PC-3 (cell line): ENCODE measurements at regions not wholly inside any gene's neighbourhood (a gene's known extent, or its start where the extent isn't known, plus 50 kb on each side); places are given as distances from the start of the nearest gene placed in this dataset.

Source experiments
- ATAC-seq: fragments of 200-7000 bp; cut with Tn5 transposase; 2 replicates; pipeline ENCODE4 v1.9.1; 2020; ENCODE audit warnings: mild to moderate bottlenecking, moderate library complexity
- BruUV-seq: library from RNA; stranded (reverse); fragments of 400-500 nt; replicated peaks from 2 replicates; lab custom pipeline; 2021; lab: Mats Ljungman, UMichigan
- CTCF ChIA-PET: fragments of 300-600 bp; sonication (Branson Sonifier 250); formaldehyde crosslinking; loops from one replicate; lab custom pipeline; 2022; ENCODE audit warnings: antibody characterized with exemption; lab: Charles Lee
- POLR2A ChIA-PET: fragments of 300-600 bp; sonication (Branson Sonifier 250); formaldehyde crosslinking; loops from one replicate; lab custom pipeline; 2022; ENCODE audit warnings: antibody characterized with exemption; ENCODE audit not compliant: unreplicated experiment; lab: Charles Lee
- DNase-seq: peaks from one replicate; pipeline ENCODE4 v3.0.0-alpha.2; 2015
- H2AFZ ChIP-seq: fragments of 300-600 bp; sonication (generic); 2 replicates; pipeline ENCODE4 v1.6.0; 2016; ENCODE audit warnings: antibody characterized with exemption, low read length
- H3F3A ChIP-seq: fragments of 300-600 bp; sonication (generic); one replicate; pipeline ENCODE4 v1.6.0; 2017; ENCODE audit warnings: antibody characterized with exemption, low read length, control low read depth, mild to moderate bottlenecking; ENCODE audit not compliant: unreplicated experiment
- H3K27ac ChIP-seq: fragments of 300-600 bp; sonication (generic); 2 replicates; pipeline ENCODE4 v1.5.1; 2016; ENCODE audit warnings: mild to moderate bottlenecking, low read length
- H3K27me3 ChIP-seq: fragments of 300-600 bp; sonication (generic); 2 replicates; pipeline ENCODE4 v1.6.1; 2016; ENCODE audit warnings: low read length, mixed read lengths
- H3K36me3 ChIP-seq: fragments of 300-600 bp; sonication (generic); 2 replicates; pipeline ENCODE4 v1.6.1; 2016; ENCODE audit warnings: low read depth, mixed run types, low read length, mixed read lengths
- H3K4me1 ChIP-seq: fragments of 300-600 bp; sonication (generic); 2 replicates; pipeline ENCODE4 v1.5.1; 2016; ENCODE audit warnings: low read length; ENCODE audit not compliant: insufficient read depth
- H3K4me2 ChIP-seq: fragments of 300-600 bp; sonication (generic); 2 replicates; pipeline ENCODE4 v1.6.0; 2016; ENCODE audit warnings: low read length
- H3K4me3 ChIP-seq: fragments of 300-600 bp; sonication (generic); 2 replicates; pipeline ENCODE4 v1.5.1; 2016; ENCODE audit warnings: mild to moderate bottlenecking, low read length, mixed read lengths
- H3K79me2 ChIP-seq: fragments of 300-600 bp; sonication (generic); 2 replicates; pipeline ENCODE4 v1.6.1; 2017; ENCODE audit warnings: low read length, mixed read lengths
- H3K9ac ChIP-seq: fragments of 300-600 bp; sonication (generic); 2 replicates; pipeline ENCODE4 v1.6.0; 2016; ENCODE audit warnings: mild to moderate bottlenecking, low read length
- H3K9me2 ChIP-seq: fragments of 300-600 bp; sonication (generic); replicated peaks from 2 replicates; pipeline ENCODE4 v1.6.1; 2016; ENCODE audit warnings: mixed run types, low read length, mixed read lengths
- H3K9me3 ChIP-seq: fragments of 300-600 bp; sonication (generic); 2 replicates; pipeline ENCODE4 v1.6.1; 2016; ENCODE audit warnings: low read length, mixed read lengths
- H4K20me1 ChIP-seq: fragments of 300-600 bp; sonication (generic); 2 replicates; pipeline ENCODE4 v1.6.1; 2016; ENCODE audit warnings: low read length, mixed read lengths
- EZH2 ChIP-seq: fragments of 300-600 bp; sonication (generic); IDR thresholded peaks from one replicate; pipeline ENCODE4 v1.6.1; 2017; ENCODE audit warnings: antibody characterized with exemption, mild to moderate bottlenecking, low read length; ENCODE audit not compliant: unreplicated experiment
- EZH2phosphoT487 ChIP-seq: fragments of 300-600 bp; sonication (generic); IDR thresholded peaks from 2 replicates; pipeline ENCODE4 v1.6.1; 2018; ENCODE audit warnings: mild to moderate bottlenecking, antibody characterized with exemption, low read length, borderline replicate concordance
- intact Hi-C: fragments of 100-400 bp; cut with micrococcal nuclease; formaldehyde crosslinking; loops from 2 replicates; pipeline ENCODE4 v1.9.0; 2023
- TF ChIP-seq, protein P1 (sequence below): fragments of 300-600 bp; sonication (generic); conservative IDR thresholded peaks from 2 replicates; pipeline ENCODE4 v1.5.1; 2017; ENCODE audit warnings: antibody characterized with exemption, low read depth, mild to moderate bottlenecking, low read length

DNA sequence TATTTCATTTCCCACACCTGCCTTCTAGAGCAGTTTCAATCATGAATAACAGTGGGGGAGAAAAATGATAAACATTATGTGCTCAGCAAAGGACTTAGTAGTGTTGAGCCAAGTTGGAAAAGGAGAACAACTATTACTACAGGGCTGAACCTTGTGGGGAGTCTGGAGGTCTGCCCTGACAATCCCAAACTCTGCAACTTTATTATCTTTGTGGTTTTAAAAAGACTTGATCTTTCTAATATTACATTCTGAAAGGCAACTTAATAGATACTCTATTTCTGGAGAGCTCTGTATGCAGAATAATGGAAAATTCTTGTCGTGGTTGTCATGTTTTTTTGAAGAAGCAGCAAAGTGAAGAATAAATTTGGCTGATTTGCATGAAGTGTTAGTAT, 116.1 kb downstream of the SPCS3 start:
- BruUV-seq = TSS peak; percentile 67
- H3K27ac ChIP-seq = peak overlapping the region; percentile 72
- POLR2A ChIA-PET = no interaction called here

DNA sequence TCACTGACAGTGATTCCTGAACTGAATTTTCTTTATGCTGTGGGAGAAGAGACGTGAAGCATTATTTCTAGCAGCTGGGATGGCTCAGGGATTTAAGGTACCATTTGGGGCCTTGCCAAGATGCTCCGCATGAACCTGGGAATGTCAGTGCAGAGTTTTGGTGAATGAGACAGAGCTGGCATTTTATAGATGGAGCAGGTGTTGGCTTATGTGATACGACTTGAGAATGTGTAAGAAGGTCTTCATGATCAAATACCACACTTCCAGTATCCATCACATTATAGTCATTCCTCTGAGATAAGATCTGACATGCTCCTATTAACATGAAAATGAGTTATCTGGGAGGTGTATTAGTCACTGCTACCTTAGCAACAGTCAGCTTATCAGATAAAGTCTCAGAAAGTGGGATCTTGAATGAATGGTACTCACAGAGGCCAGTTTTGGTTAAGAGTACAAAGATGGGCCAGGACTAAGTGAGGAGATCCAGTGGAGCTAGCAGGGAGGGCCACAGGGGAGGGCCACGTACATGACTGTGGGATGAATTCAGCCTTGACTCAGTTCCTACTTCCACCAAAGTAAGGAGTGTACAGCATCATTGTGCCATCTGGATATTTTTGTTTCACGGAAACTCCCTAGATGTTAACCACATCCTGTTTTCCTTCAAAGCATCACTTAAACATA, 116.7 kb downstream of the SPCS3 start:
- H3K4me3 ChIP-seq = no peak overlapping the region

More for the DNA sequence above, 116.1 kb downstream of the SPCS3 start:
- H3K9me3 ChIP-seq = no peaks in the 10 kb centered on the region
- H4K20me1 ChIP-seq = no peaks in the 10 kb centered on the region
- H3K4me3 ChIP-seq = no peak overlapping the region
- CTCF ChIA-PET = no interaction called here
- no peak for DNase-seq
- no peaks in the 10 kb centered on the region for H3F3A ChIP-seq
- H3K9me2 ChIP-seq = no peaks in the 10 kb centered on the region
- H3K79me2 ChIP-seq = no peaks in the 10 kb centered on the region
- peaks cover 21% of the 10 kb centered on the region for H3K4me1 ChIP-seq
- H3K4me2 ChIP-seq = no peak overlapping the region
- no peak overlapping the region for H3K9ac ChIP-seq
- TF ChIP-seq EZH2 (no peak), EZH2phosphoT487 (no peak)
- TF ChIP-seq, protein P1, sequence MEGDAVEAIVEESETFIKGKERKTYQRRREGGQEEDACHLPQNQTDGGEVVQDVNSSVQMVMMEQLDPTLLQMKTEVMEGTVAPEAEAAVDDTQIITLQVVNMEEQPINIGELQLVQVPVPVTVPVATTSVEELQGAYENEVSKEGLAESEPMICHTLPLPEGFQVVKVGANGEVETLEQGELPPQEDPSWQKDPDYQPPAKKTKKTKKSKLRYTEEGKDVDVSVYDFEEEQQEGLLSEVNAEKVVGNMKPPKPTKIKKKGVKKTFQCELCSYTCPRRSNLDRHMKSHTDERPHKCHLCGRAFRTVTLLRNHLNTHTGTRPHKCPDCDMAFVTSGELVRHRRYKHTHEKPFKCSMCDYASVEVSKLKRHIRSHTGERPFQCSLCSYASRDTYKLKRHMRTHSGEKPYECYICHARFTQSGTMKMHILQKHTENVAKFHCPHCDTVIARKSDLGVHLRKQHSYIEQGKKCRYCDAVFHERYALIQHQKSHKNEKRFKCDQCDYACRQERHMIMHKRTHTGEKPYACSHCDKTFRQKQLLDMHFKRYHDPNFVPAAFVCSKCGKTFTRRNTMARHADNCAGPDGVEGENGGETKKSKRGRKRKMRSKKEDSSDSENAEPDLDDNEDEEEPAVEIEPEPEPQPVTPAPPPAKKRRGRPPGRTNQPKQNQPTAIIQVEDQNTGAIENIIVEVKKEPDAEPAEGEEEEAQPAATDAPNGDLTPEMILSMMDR = no peak
- H3K27me3 ChIP-seq = no peaks in the 10 kb centered on the region
- H2AFZ ChIP-seq = no peak overlapping the region
- H3K36me3 ChIP-seq = no peaks in the 10 kb centered on the region
- intact Hi-C loops = no loop called here
- ATAC-seq = no peak

More for the DNA sequence above, 116.7 kb downstream of the SPCS3 start:
- no peaks in the 10 kb centered on the region for H3K79me2 ChIP-seq
- ATAC-seq (peak; percentile 84), DNase-seq (peak; percentile 74)
- no peaks in the 10 kb centered on the region for H4K20me1 ChIP-seq
- no peaks in the 10 kb centered on the region for H3K27me3 ChIP-seq
- no peak overlapping the region for H3K9ac ChIP-seq
- no peaks in the 10 kb centered on the region for H3K9me2 ChIP-seq
- H3F3A ChIP-seq = no peaks in the 10 kb centered on the region
- no peaks in the 10 kb centered on the region for H3K9me3 ChIP-seq
- POLR2A ChIA-PET = no interaction called here
- BruUV-seq = no TSS peak
- intact Hi-C loops = no loop called here
- H3K4me2 ChIP-seq = no peak overlapping the region
- no peaks in the 10 kb centered on the region for H3K36me3 ChIP-seq
- peak overlapping the region; percentile 72 for H3K27ac ChIP-seq
- no peak overlapping the region for H2AFZ ChIP-seq
- TF ChIP-seq EZH2 (no peak), EZH2phosphoT487 (no peak)
- TF ChIP-seq, protein P1 = no peak
- CTCF ChIA-PET = no interaction called here
- peaks cover 21% of the 10 kb centered on the region for H3K4me1 ChIP-seq
